ENCODE measurements at regions not wholly inside any gene's neighbourhood (a gene's known extent, or its start where the extent isn't known, plus 50 kb on each side); places are given as distances from the start of the nearest gene placed in this dataset.

- TF ChIP-seq CTCF (IDR thresholded peaks at IDR 0.05) (no peak), POLR2A (IDR thresholded peaks at IDR 0.05) (no peak)
Observed at GRCh38 chr21:35777081-35777480, 283.2 kb downstream of the SETD4 start.
